ENCODE measurements at regions not wholly inside any gene's neighbourhood (a gene's known extent, or its start where the extent isn't known, plus 50 kb on each side); places are given as distances from the start of the nearest gene placed in this dataset.
A peak's percentile ranks its signal among the peaks of the same experiment; 100 is the strongest.

DNA sequence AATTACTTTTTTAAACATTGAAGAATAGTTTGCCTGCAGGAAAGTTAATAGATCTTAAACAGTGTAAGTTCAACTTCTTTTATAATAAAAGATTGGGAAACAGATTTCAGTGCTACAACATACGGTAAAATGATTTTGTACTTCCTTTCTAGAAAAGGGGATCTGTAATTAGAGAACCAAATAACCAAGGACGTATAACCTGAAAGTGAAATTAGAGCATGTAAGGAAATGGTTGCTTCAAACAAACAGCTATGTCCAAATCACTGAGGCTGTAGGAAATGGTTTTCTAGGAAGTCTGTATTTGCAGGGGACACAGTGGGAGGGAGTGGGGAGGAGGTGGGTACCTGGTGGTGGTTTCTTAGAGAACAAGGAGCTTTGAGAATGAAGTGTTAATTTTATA lies 57.9 kb upstream of the EXOC6 start:
- H3K9me3 ChIP-seq (ENCODE audit: control insufficient read depth, insufficient read depth, low read length) = no peaks in the 10 kb centered on the region
- H3K9ac ChIP-seq (ENCODE audit: low read depth, low read length) = no peak overlapping the region
- no peak overlapping the region for H3K4me3 ChIP-seq (ENCODE audit: low read depth, low read length)
- peaks cover 28% of the 10 kb centered on the region for H3K4me1 ChIP-seq (ENCODE audit: control insufficient read depth, insufficient read depth, low read length)
- no peaks in the 10 kb centered on the region for H3K27me3 ChIP-seq (ENCODE audit: control insufficient read depth, insufficient read depth, low read length)
- H3K27ac ChIP-seq (ENCODE audit: low read depth, low read length) = peak overlapping the region; percentile 47
- no peaks in the 10 kb centered on the region for H3K36me3 ChIP-seq (ENCODE audit: control insufficient read depth, insufficient read depth, low read length)

DNA sequence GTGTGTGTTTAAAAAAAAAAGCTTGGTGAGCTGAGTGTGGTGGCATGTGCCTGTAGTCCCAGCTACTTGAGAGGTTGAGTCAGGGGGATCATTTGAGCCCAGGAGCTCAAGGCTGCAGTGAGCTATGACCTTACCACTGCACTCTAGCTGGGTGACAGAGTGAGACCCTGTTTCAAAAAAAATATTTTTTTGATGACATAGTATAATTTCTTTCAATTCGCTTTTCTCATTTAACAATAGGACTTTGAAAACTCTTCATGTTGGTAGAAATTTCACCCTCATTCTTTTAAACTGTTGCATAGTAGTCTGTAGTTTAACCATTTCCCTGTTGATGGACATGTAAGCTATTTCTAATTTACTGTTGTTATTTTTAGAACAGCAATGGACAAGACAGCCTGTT lies 55.7 kb upstream of the EXOC6 start:
- Histone ChIP-seq H3K4me3 (ENCODE audit: low read depth, low read length) (no peak overlapping the region), H3K27ac (ENCODE audit: low read depth, low read length) (no peak overlapping the region), H3K27me3 (ENCODE audit: control insufficient read depth, insufficient read depth, low read length) (no peaks in the 10 kb centered on the region), H3K36me3 (ENCODE audit: control insufficient read depth, insufficient read depth, low read length) (no peaks in the 10 kb centered on the region), H3K9me3 (ENCODE audit: control insufficient read depth, insufficient read depth, low read length) (no peaks in the 10 kb centered on the region), H3K9ac (ENCODE audit: low read depth, low read length) (no peak overlapping the region), H3K4me1 (ENCODE audit: control insufficient read depth, insufficient read depth, low read length) (peaks cover 24% of the 10 kb centered on the region)
